IMR-90 (cell line): ENCODE measurements at regions not wholly inside any gene's neighbourhood (a gene's known extent, or its start where the extent isn't known, plus 50 kb on each side); places are given as distances from the start of the nearest gene placed in this dataset.

Experiments used
- ATAC-seq: fragments of 200-7000 bp; cut with Tn5 transposase; 2 replicates; pipeline ENCODE4 v1.9.1; 2020; ENCODE audit warnings: low read depth, mild to moderate bottlenecking, moderate library complexity
- BruUV-seq: library from RNA; stranded (reverse); fragments of 400-500 nt; replicated peaks from 2 replicates; lab custom pipeline; 2021; lab: Mats Ljungman, UMichigan
- CTCF ChIA-PET: fragments of 300-600 bp; formaldehyde crosslinking; extraction: SDS; loops from one replicate; lab custom pipeline; 2021; ENCODE audit warnings: antibody characterized with exemption; lab: Yijun Ruan, JAX
- POLR2A ChIA-PET: fragments of 300-600 bp; sonication (Branson Sonifier 250); formaldehyde crosslinking; loops from one replicate; lab custom pipeline; 2022; ENCODE audit warnings: antibody characterized with exemption; ENCODE audit not compliant: unreplicated experiment; lab: Charles Lee
- DNase-seq: peaks from one replicate; pipeline ENCODE4 v3.0.0; 2013
- H2AFZ ChIP-seq: replicated peaks from 2 replicates; pipeline ENCODE3; 2013; ENCODE audit warnings: low read length, mild to moderate bottlenecking; ENCODE audit not compliant: poor library complexity
- H2AK5ac ChIP-seq: 2 replicates; pipeline ENCODE4 v1.6.1; 2013; ENCODE audit warnings: low read depth, low read length, inconsistent platforms
- H2AK9ac ChIP-seq: replicated peaks from 2 replicates; pipeline ENCODE3; 2013; ENCODE audit warnings: mild to moderate bottlenecking, low read depth, low read length, moderate library complexity; ENCODE audit not compliant: poor library complexity
- H2BK120ac ChIP-seq: 2 replicates; pipeline ENCODE4 v1.6.1; 2013; ENCODE audit warnings: low read depth, low read length, inconsistent platforms
- H2BK15ac ChIP-seq: 3 replicates; pipeline ENCODE4 v1.6.1; 2013; ENCODE audit warnings: low read depth, low read length, inconsistent platforms
- H2BK20ac ChIP-seq: 2 replicates; pipeline ENCODE4 v1.6.1; 2013; ENCODE audit warnings: low read depth, mild to moderate bottlenecking, inconsistent platforms, low read length, moderate library complexity
- H2BK5ac ChIP-seq: 2 replicates; pipeline ENCODE4 v1.6.1; 2013; ENCODE audit warnings: mild to moderate bottlenecking, low read depth, low read length, inconsistent platforms; ENCODE audit not compliant: poor library complexity, severe bottlenecking
- H3K14ac ChIP-seq: replicated peaks from 2 replicates; pipeline ENCODE4 v1.6.1; 2013; ENCODE audit warnings: low read depth, low read length, inconsistent platforms
- H3K18ac ChIP-seq: 2 replicates; pipeline ENCODE4 v1.6.1; 2013; ENCODE audit warnings: low read depth, low read length, control low read depth
- H3K23ac ChIP-seq: 2 replicates; pipeline ENCODE4 v1.6.1; 2013; ENCODE audit warnings: low read depth, low read length, inconsistent platforms
- H3K27ac ChIP-seq: 2 replicates; pipeline ENCODE4 v1.5.1; 2013; ENCODE audit warnings: mild to moderate bottlenecking, control low read depth, low read length; ENCODE audit not compliant: insufficient read depth
- H3K27me3 ChIP-seq: 2 replicates; pipeline ENCODE4 v1.6.1; 2013; ENCODE audit warnings: low read length; ENCODE audit not compliant: control insufficient read depth, insufficient read depth
- H3K36me3 ChIP-seq: 2 replicates; pipeline ENCODE4 v1.6.1; 2013; ENCODE audit warnings: low read length, mixed read lengths; ENCODE audit not compliant: control insufficient read depth, insufficient read depth
- H3K4ac ChIP-seq: 2 replicates; pipeline ENCODE4 v1.6.1; 2013; ENCODE audit warnings: low read depth, low read length, inconsistent platforms
- H3K4me1 ChIP-seq: 2 replicates; pipeline ENCODE4 v1.6.1; 2013; ENCODE audit warnings: low read length, mixed read lengths; ENCODE audit not compliant: control insufficient read depth, insufficient read depth
- H3K4me2 ChIP-seq: 2 replicates; pipeline ENCODE4 v1.6.1; 2013; ENCODE audit warnings: low read depth, mild to moderate bottlenecking, control low read depth, low read length, moderate library complexity
- H3K4me3 ChIP-seq: 2 replicates; pipeline ENCODE4 v1.5.1; 2013; ENCODE audit warnings: low read depth, mild to moderate bottlenecking, control low read depth, low read length, moderate library complexity; ENCODE audit not compliant: insufficient read depth
- H3K56ac ChIP-seq: 2 replicates; pipeline ENCODE4 v1.6.1; 2013; ENCODE audit warnings: low read length, inconsistent platforms; ENCODE audit not compliant: insufficient read depth; ENCODE audit errors: extremely low read depth
- H3K79me1 ChIP-seq, 2 experiments: 2 replicates each; pipeline ENCODE4 v1.6.1; 2013; ENCODE audit warnings: low read length in 2 of 2, inconsistent platforms in 1 of 2, low read depth in 1 of 2
- H3K9ac ChIP-seq: 2 replicates; pipeline ENCODE4 v1.6.1; 2013; ENCODE audit warnings: low read depth, low read length, control low read depth
- H3K9me1 ChIP-seq: 2 replicates; pipeline ENCODE4 v1.6.1; 2013; ENCODE audit warnings: low read length, inconsistent platforms; ENCODE audit not compliant: insufficient read depth
- H3K9me3 ChIP-seq: 2 replicates; pipeline ENCODE4 v1.6.1; 2013; ENCODE audit warnings: low read length; ENCODE audit not compliant: control insufficient read depth, insufficient read depth
- H4K20me1 ChIP-seq: 2 replicates; pipeline ENCODE4 v1.6.1; 2013; ENCODE audit warnings: low read length, inconsistent platforms; ENCODE audit not compliant: insufficient read depth
- H4K5ac ChIP-seq: 2 replicates; pipeline ENCODE4 v1.6.1; 2013; ENCODE audit warnings: mild to moderate bottlenecking, low read depth, low read length, control low read depth
- H4K8ac ChIP-seq, 2 experiments: 2 replicates each; pipeline ENCODE4 v1.6.1; 2013; ENCODE audit warnings: low read depth in 2 of 2, low read length in 2 of 2, control low read depth in 1 of 2, inconsistent platforms in 1 of 2
- H4K91ac ChIP-seq: 2 replicates; pipeline ENCODE4 v1.6.1; 2013; ENCODE audit warnings: low read depth, low read length, inconsistent platforms; ENCODE audit not compliant: insufficient read depth
- BHLHE40 ChIP-seq: fragments of 150-350 bp; IDR thresholded peaks from 2 replicates; pipeline ENCODE4 v1.6.1; 2016; ENCODE audit warnings: mild to moderate bottlenecking, low read depth, low read length
- CEBPB ChIP-seq: IDR thresholded peaks from 2 replicates; pipeline ENCODE4 v1.6.1; 2012; ENCODE audit warnings: low read depth, low read length, improper control_type of control experiment
- CHD1 ChIP-seq: IDR thresholded peaks from 2 replicates; pipeline ENCODE4 v1.6.1; 2012; ENCODE audit warnings: low read depth, low read length, improper control_type of control experiment
- CTCF ChIP-seq: conservative IDR thresholded peaks from 2 replicates; pipeline ENCODE4 v1.5.1; 2012; ENCODE audit warnings: mild to moderate bottlenecking, low read depth, low read length, improper control_type of control experiment
- MAFK ChIP-seq: IDR thresholded peaks from 2 replicates; pipeline ENCODE4 v1.6.1; 2012; ENCODE audit warnings: low read depth, low read length, improper control_type of control experiment
- MAZ ChIP-seq: IDR thresholded peaks from 2 replicates; pipeline ENCODE4 v1.6.1; 2012; ENCODE audit warnings: low read depth, mild to moderate bottlenecking, low read length, improper control_type of control experiment, moderate library complexity, borderline replicate concordance
- MXI1 ChIP-seq: IDR thresholded peaks from 2 replicates; pipeline ENCODE4 v1.6.1; 2012; ENCODE audit warnings: low read depth, mild to moderate bottlenecking, low read length, moderate library complexity, borderline replicate concordance
- NFE2L2 ChIP-seq: fragments of 150-350 bp; IDR thresholded peaks from 2 replicates; pipeline ENCODE4 v1.6.1; 2016; ENCODE audit warnings: low read depth, mild to moderate bottlenecking, low read length
- POLR2A ChIP-seq: IDR thresholded peaks from 2 replicates; pipeline ENCODE4 v1.6.1; 2012; ENCODE audit warnings: mild to moderate bottlenecking, low read depth, low read length
- RAD21 ChIP-seq: IDR thresholded peaks from 2 replicates; pipeline ENCODE4 v1.6.1; 2012; ENCODE audit warnings: low read length, improper control_type of control experiment
- RFX5 ChIP-seq: IDR thresholded peaks from 2 replicates; pipeline ENCODE4 v1.8.0; 2012; ENCODE audit warnings: low read depth, mild to moderate bottlenecking, low read length, moderate library complexity
- SMC3 ChIP-seq: fragments of 150-350 bp; IDR thresholded peaks from 2 replicates; pipeline ENCODE4 v1.6.1; 2016; ENCODE audit warnings: low read depth, mild to moderate bottlenecking, antibody characterized with exemption, low read length, moderate library complexity
- WGBS, 2 experiments: methylation state at CpG; one replicate each; pipeline versions ENCODE4 v1.1.5 to v1.1.7; 2013; ENCODE audit warnings: missing lambda C conversion rate in 2 of 2; ENCODE audit not compliant: insufficient read length in 1 of 2; ENCODE audit errors: extremely low coverage in 2 of 2; 5-methylcytosine and 5-hydroxymethylcytosine counted together
- dilution Hi-C: fragments of 300-500 bp; cut with HindIII; formaldehyde crosslinking; loops from one replicate; pipeline ENCODE4 v1.14.3; 2018; ENCODE audit warnings: low sequenced_read_pairs; ENCODE audit not compliant: unreplicated experiment
- in situ Hi-C: fragments of 300-500 bp; cut with MboI; formaldehyde crosslinking; loops from 3 replicates; pipeline ENCODE4 v1.14.3; 2019; ENCODE audit warnings: low sequenced_read_pairs, inconsistent platforms, mixed read lengths
- intact Hi-C: fragments of 100-400 bp; cut with micrococcal nuclease; formaldehyde crosslinking; loops from 2 replicates; pipeline ENCODE4 v1.10.0; 2022
- TF ChIP-seq, protein P1 (sequence below): fragments of 150-350 bp; IDR thresholded peaks from 2 replicates; pipeline ENCODE4 v1.6.1; 2016; ENCODE audit warnings: low read depth, mild to moderate bottlenecking, low read length, moderate library complexity, borderline replicate concordance
- TF ChIP-seq, protein P2 (sequence below): fragments of 150-350 bp; IDR thresholded peaks from 2 replicates; pipeline ENCODE4 v1.6.1; 2017; ENCODE audit warnings: mild to moderate bottlenecking, antibody characterized with exemption, low read length, low read depth

DNA sequence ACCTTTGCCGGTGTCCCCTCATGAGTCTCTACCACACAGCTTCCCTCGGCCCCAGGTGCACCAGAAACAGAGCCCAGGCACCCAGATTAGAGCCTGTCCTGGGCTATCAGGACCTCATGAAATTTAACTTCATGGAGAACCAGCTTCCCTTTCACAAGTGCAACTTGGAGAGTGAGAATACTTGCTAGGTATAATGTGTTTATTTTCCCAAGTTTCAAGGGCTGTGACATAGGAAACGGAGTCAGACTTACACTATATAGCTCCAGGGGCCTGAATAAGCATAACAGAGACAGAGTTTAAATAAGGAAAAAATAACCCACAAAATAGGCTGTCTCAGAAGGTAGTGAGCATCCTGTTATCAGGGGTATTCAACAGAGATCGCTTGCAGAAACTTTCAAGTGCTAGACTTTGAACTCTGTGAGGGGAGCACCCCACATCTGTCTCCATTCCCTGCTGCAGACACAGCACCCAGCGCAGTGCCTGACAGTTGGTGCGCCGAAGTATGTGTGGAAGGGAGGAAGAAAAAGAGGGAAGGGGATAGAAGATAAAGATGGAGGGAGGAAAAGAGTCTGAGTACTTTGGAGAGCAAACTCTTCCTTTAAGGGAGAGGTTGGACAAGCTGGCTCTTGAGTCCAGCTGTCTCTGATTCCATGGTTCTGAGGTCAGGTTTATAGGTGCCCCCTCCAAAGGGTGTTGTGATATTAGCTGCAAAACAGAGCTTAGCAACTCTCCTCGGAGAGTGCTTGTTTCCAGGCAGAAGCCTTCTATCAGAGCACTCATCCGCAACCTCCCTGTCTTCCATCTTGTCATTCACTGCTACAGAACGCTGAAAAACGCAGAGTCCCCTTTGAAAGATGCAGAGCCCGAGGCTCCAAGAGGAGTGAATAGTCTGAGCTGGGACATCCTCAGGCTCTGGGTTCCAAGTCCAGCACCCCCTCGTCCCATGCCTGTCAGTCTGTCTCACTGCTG, 84.8 kb downstream of the CPN2 start:
- Histone ChIP-seq H3K23ac (no peak overlapping the region), H3K9me1 (no peaks in the 10 kb centered on the region; the same call in 1 of the 2 replicates), H3K18ac (no peak overlapping the region), H2BK20ac (no peak overlapping the region), H3K27me3 (peaks cover 21% of the 10 kb centered on the region), H3K36me3 (no peaks in the 10 kb centered on the region), H4K5ac (no peak overlapping the region), H2AK9ac (no peak overlapping the region), H3K4ac (no peak overlapping the region), H2BK120ac (no peak overlapping the region), H3K14ac (no peak overlapping the region), H2AFZ (peak overlapping the region; percentile 86), H2AK5ac (no peak overlapping the region), H4K8ac (no peak overlapping the region), H4K20me1 (no peaks in the 10 kb centered on the region), H3K79me1 (no peaks in the 10 kb centered on the region), H2BK15ac (no peak overlapping the region), H3K9me3 (no peaks in the 10 kb centered on the region), H4K91ac (no peak overlapping the region), H3K27ac (no peak overlapping the region), H3K4me2 (no peak overlapping the region; the same call in 1 of the 2 replicates), H3K4me1 (peaks cover 2% of the 10 kb centered on the region; the same call in 1 of the 2 replicates), H3K9ac (no peak overlapping the region), H2BK5ac (no peak overlapping the region), H3K56ac (no peak overlapping the region), H3K4me3 (no peak overlapping the region)
- WGBS, 2 experiments: 60% methylated on average over 1 of the region's 13 CpGs; no CpG with 5 or more reads in 1 of the 2 experiments
- no peak for DNase-seq
- ChIA-PET POLR2A (no interaction called here), CTCF (interaction anchor here (1.1 kb wide), 1 partner anchor 49 kb away, joined by 4 read pairs; no protein-coding TSS in a partner anchor)
- peak; percentile 5; the same call in 1 of the 2 replicates for ATAC-seq
- intact Hi-C loops (loop anchor here (5.0 kb wide), 1 partner anchor 484 kb away; no protein-coding TSS in a partner anchor), in situ Hi-C loops (no loop called here), dilution Hi-C loops (no loop called here)
- BruUV-seq: no TSS peak
- TF ChIP-seq MAFK (no peak), RAD21 (no peak), CTCF (no peak), CHD1 (no peak), POLR2A (no peak), NFE2L2 (no peak), SMC3 (no peak), MAZ (no peak), RFX5 (no peak), BHLHE40 (no peak), MXI1 (no peak), CEBPB (no peak)
- TF ChIP-seq, protein P1, sequence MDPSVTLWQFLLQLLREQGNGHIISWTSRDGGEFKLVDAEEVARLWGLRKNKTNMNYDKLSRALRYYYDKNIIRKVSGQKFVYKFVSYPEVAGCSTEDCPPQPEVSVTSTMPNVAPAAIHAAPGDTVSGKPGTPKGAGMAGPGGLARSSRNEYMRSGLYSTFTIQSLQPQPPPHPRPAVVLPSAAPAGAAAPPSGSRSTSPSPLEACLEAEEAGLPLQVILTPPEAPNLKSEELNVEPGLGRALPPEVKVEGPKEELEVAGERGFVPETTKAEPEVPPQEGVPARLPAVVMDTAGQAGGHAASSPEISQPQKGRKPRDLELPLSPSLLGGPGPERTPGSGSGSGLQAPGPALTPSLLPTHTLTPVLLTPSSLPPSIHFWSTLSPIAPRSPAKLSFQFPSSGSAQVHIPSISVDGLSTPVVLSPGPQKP: no peak
- TF ChIP-seq, protein P2, sequence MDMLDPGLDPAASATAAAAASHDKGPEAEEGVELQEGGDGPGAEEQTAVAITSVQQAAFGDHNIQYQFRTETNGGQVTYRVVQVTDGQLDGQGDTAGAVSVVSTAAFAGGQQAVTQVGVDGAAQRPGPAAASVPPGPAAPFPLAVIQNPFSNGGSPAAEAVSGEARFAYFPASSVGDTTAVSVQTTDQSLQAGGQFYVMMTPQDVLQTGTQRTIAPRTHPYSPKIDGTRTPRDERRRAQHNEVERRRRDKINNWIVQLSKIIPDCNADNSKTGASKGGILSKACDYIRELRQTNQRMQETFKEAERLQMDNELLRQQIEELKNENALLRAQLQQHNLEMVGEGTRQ: no peak
